Stimulated activated CD4-positive, alpha-beta T cell treated with anti-CD3 and anti-CD28 coated beads, Interleukin-12 subunit alpha, Interleukin-12 subunit beta, amount 100 ng/mL, for 48 hours (primary cell): ENCODE measurements at regions not wholly inside any gene's neighbourhood (a gene's known extent, or its start where the extent isn't known, plus 50 kb on each side); places are given as distances from the start of the nearest gene placed in this dataset.
"Not testable (repeated sequence)": the region's sequence is repeated elsewhere in the genome, so short reads cannot be mapped to it uniquely, and the experiment has no call there.

ENCODE experiments used
- DNase-seq, 3 donors: peaks; one replicate each; pipeline ENCODE4 v3.0.0-alpha.2; 2020; ENCODE audit warnings: low read depth in 2 of 3, low spot score in 1 of 3

DNA sequence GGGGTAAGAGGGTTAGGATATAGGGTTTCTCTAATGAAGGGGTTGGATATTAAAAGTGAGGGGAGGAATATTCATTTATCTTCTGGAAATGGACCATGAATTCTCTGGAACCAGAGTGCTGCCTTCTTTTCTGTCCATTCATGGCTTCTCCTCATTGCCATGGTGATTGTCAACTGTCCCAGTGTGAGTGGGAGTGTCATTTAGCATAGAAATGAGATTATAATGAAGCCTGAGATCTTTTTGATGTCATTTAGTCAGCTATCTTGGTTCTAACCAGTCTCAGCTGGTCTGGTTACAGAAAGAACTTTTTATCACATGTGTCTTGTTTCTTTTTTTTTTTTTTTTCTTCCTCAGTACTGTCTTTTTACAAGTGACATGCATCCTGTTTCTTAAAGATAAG, 497.3 kb upstream of the PITX2 start:
- DNase-seq = no peak

DNA sequence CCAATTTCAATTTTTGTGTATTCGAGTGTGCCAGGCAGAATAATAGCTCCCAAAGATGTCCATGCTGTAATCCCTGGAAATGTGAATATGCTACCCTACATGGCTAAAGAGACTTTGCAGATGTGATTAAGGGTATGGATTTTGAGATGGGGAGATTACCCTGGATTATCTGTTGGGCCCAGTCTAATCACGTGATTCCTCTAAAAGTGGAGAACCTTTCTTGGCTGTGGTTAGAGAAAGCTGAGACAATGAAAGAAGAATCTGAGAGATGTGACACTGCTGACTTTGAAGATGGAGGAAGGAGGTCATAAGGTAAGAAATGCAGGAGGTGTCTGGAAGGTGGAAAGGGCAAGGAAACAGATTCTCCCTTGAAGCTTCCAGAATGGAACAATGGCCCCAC, 503.5 kb upstream of the PITX2 start:
- DNase-seq = no peak

- no peak for DNase-seq
Observed at GRCh38 chr4:111127841-111128240, 505.0 kb upstream of the PITX2 start.

DNA sequence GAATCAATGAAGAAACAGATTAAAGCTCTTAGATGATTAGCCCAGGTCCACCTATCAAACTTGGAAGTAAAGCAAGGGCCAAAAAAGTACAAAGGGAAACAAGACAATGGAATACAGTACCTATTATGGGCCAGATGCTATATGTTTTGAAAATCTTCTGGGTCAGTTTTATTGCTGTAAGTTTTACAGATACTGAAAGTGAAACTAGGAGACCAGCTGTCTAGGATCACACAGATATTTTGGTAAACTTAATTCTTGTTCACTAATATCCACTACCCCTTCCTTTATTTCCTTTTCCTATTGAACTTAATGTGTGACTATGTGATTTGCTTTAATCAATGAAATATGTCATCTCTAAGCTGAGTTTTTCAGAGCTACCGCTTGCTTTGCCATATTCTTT, 505.4 kb upstream of the PITX2 start:
- no peak for DNase-seq

- no peak for DNase-seq
Observed at GRCh38 chr4:111136438-111136837, 513.6 kb upstream of the PITX2 start.

DNA sequence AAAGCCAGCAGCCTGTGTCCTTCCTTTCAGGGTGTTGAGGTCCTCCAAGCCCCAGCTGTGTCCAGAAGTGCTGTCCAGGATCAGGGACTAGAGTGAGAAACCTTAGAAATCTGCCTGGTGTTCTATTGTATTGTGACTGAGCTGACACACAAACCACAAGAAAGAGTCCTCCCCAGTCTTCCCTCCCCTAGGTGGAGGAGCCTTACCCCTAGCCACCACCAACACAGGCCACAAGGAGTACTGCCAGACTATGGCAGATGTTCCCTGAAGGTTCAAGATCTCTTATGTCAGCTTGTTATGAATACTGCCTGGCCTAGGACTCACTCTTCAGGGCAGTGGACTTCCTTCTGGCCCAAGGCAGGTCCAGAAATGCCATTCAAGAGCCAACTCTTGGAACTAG, 514.1 kb upstream of the PITX2 start:
- DNase-seq = no peak

DNA sequence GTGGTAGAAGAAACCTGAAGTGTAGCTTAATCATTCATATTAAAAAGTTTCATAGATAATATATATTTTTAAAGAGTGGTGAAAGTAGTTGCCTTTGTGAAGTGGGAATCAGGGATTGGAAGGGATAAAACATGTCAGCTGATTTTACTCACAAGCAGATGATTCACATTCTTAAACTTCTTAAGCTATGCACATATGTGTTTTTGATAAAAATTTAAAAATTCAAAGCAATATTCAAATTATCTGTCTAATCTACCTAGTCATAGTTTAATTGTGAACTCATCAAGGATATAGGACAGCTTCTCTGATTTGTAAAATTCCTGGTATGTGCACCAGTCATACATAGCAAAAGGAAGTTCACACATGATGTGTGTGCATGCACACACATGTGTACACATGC, 520.6 kb upstream of the PITX2 start:
- DNase-seq = no peak

DNA sequence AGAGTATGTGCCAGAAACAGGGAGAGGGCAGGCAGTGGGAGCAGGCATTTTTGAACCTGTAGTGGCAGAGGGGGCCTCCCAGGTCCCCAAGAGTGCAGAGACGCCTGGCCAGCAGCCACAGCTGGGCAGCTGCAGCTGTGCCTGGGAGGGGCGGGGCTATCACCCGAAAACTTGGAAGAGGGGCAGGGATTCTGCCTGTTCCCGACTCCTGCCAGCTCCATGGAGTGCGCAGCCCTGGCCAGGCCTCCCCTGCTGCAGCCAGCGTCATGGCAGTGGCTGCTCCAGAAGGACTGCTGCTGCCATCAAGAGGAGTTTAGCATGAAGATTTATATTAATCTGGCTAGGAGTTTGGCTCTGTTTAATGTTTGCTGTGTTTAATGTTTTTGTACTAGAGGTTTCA, 532.1 kb upstream of the PITX2 start:
- DNase-seq = no peak

DNA sequence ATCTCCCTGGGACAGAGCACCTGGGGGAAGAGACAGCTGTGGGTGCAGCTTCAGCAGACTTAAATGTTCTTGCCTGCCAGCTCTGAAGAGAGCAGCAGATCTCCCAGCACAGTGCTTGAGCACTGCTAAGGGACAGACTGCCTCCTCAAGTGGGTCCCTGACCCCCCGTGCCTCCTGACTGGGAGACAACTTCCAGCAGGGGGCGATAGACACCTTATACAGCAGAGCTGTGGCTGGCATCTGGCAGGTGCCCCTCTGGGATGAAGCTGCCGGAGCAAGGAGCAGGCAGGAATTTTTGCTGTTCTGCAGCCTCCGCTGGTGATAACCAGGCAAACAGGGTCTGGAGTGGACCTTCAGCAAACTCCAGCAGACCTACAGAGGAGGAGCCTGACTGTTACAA, 541.7 kb upstream of the PITX2 start:
- not testable (repeated sequence) for DNase-seq

GRCh38 chr4:111174331-111174730, 551.5 kb upstream of the PITX2 start:
- DNase-seq = no peak

- DNase-seq = no peak
Observed at GRCh38 chr4:111178231-111178630, 555.4 kb upstream of the PITX2 start.

- no peak for DNase-seq
Observed at GRCh38 chr4:111187108-111187507, 564.2 kb upstream of the PITX2 start.

DNA sequence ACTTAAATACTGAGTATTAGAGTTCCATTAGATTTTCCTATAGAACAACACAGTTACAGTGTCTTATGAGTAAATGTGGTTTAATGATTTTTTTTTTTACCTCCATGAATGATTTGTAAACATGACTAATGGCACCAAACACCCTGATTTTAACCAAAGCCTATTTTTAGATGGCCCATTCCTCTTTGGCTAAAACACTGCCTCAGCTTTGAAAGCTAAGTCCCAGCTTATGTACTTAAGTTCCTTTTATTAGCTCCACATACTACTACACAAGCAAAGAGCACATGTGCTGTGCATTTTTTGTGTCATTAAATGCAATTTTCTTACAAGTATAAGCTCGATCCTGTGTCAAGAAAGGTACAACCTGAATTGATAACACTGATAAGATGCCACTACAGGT, 575.6 kb upstream of the PITX2 start:
- no peak for DNase-seq

- DNase-seq = no peak
Observed at GRCh38 chr4:111204797-111205196, 581.9 kb upstream of the PITX2 start.

- DNase-seq = no peak
Observed at GRCh38 chr4:111208970-111209369, 586.1 kb upstream of the PITX2 start.

DNA sequence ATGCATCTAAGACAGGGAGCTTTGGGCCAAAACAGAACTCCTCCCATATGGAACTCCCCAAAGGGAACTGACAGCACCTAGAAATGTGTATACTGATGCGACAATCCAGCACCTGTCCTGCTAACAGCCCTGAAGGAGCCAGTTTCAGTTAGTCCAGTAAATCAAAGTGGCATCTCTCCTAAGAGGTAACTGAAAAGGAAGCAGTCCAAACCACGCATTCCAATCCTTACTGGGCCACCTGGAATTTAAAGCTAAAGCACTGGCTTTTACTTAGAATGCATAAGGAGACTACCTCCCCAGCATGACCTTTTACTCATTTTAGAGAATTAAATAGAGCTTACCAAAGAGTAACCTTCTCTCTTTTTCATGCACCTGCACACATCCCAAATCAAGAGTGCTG, 586.8 kb upstream of the PITX2 start:
- DNase-seq = no peak

GRCh38 chr4:111210595-111210994, 587.7 kb upstream of the PITX2 start:
- no peak for DNase-seq

GRCh38 chr4:111213531-111213930, 590.7 kb upstream of the PITX2 start:
- no peak for DNase-seq

DNA sequence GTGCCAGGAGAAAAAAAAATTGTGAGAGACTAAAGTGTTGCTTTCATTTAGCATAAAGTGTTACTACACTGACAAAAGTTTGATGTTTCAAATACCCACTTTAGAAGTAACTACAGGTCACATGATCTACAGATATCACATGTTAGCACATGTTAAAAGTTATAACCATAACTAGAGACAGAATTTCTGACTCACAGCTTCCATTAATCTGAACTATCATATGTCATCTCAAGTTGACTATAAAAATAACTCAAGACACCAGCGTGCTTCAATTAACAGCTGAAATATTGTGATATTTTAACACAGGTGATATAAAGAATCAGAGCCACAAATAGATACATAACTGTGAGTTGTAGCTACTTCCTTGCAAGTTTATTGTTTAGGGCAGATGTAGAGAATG, 591.5 kb upstream of the PITX2 start:
- no peak for DNase-seq

GRCh38 chr4:111215755-111216154, 592.9 kb upstream of the PITX2 start:
- no peak for DNase-seq

GRCh38 chr4:111216791-111217190, 593.9 kb upstream of the PITX2 start:
- no peak for DNase-seq

DNA sequence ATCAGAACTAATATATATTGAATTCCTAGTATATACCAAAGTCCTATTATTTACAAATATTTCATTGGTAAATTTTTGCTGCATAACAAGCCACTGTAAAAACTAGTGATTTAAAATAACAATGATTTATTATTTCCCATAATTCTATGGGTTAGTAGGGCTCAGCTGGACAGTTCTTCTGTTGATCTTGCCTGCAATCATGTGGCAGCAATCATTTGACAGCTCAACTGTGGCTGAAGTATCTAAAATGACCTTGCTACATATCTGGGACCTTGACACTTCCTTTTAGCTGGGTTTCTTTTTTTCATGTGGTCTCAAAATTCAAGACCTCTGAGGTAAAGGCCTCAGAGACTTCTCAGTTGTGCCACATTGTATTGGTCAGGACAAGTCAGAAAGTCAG, 598.5 kb upstream of the PITX2 start:
- no peak for DNase-seq

DNA sequence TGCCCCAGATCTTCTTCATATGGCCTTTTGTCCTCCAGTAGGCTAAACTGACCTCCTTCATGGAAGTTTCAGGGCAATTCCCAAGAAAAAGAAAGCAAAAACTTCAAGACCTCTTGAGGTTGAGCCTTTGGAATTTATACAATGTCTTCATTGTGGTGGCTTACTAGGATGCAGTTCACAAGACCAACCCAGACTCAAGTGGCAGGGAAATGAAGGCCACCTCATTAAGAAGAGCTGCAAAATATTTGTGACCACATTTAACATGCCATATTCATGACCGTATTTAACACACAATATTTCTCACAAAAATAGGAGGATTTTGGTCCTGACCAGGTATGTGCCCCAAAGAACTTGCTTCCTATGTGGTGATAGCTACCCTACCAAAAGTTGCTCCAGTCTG, 605.5 kb upstream of the PITX2 start:
- DNase-seq = no peak

DNA sequence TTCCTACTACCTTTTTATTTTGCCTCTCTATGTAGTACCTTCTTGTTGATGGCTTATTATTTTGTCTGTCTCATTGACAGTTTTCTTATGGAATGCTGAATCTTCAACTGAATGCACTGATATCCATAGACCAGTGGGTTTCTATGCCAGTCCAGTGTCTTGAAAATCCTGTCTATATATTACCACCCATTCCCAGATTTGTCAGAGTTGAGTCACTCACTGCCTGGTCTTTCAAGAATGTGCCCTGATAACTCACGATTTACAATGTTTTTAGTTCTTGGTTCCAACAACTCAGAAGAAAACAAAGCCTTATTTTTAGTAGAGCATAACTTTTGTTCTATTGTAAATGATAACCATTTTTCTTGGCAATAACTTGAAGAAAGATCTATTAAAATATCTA, 606.0 kb upstream of the PITX2 start:
- no peak for DNase-seq
